ENCODE measurements at regions not wholly inside any gene's neighbourhood (a gene's known extent, or its start where the extent isn't known, plus 50 kb on each side); places are given as distances from the start of the nearest gene placed in this dataset.

GRCh38 chr10:91062091-91062490 is 141.2 kb upstream of the ANKRD1 start:
- H3K4me3 ChIP-seq (ENCODE audit: low read length) = no peak overlapping the region
- no peak for DNase-seq (ENCODE audit: low read depth)
- no peak for TF ChIP-seq CTCF (conservative IDR thresholded peaks at IDR 0.05; ENCODE audit: low read length)

- H3K4me3 ChIP-seq (ENCODE audit: low read length) = no peak overlapping the region
- DNase-seq (ENCODE audit: low read depth) = no peak
Measured at GRCh38 chr10:91071786-91072185, 148.7 kb upstream of the PCGF5 start.

GRCh38 chr10:91073286-91073979 is 147.0 kb upstream of the PCGF5 start:
- H3K4me3 ChIP-seq (ENCODE audit: low read length) = no peak overlapping the region
- DNase-seq (ENCODE audit: low read depth) = no peak
- TF ChIP-seq CTCF (conservative IDR thresholded peaks at IDR 0.05; ENCODE audit: low read length) = no peak

More at GRCh38 chr10:91071786-91072185, 148.7 kb upstream of the PCGF5 start:
- TF ChIP-seq CTCF (conservative IDR thresholded peaks at IDR 0.05; ENCODE audit: low read length) = no peak

GRCh38 chr10:91076991-91077548 is 143.4 kb upstream of the PCGF5 start:
- no peak for DNase-seq (ENCODE audit: low read depth)
- no peak for TF ChIP-seq CTCF (conservative IDR thresholded peaks at IDR 0.05; ENCODE audit: low read length)
- H3K4me3 ChIP-seq (ENCODE audit: low read length) = no peak overlapping the region

GRCh38 chr10:91077549-91078071 is 142.9 kb upstream of the PCGF5 start:
- H3K4me3 ChIP-seq (ENCODE audit: low read length) = no peak overlapping the region

GRCh38 chr10:91080776-91081175 is 139.7 kb upstream of the PCGF5 start:
- no peak for DNase-seq (ENCODE audit: low read depth)
- H3K4me3 ChIP-seq (ENCODE audit: low read length) = no peak overlapping the region
- TF ChIP-seq CTCF (conservative IDR thresholded peaks at IDR 0.05; ENCODE audit: low read length) = no peak

More at GRCh38 chr10:91077549-91078071, 142.9 kb upstream of the PCGF5 start:
- no peak for TF ChIP-seq CTCF (conservative IDR thresholded peaks at IDR 0.05; ENCODE audit: low read length)
- DNase-seq (ENCODE audit: low read depth) = peak; percentile 3

GRCh38 chr10:91082447-91082846 is 138.0 kb upstream of the PCGF5 start:
- H3K4me3 ChIP-seq (ENCODE audit: low read length) = no peak overlapping the region
- no peak for TF ChIP-seq CTCF (conservative IDR thresholded peaks at IDR 0.05; ENCODE audit: low read length)

More at GRCh38 chr10:91082447-91082846, 138.0 kb upstream of the PCGF5 start:
- no peak for DNase-seq (ENCODE audit: low read depth)
